Effector memory CD4-positive, alpha-beta T cell (primary cell): ENCODE measurements at regions not wholly inside any gene's neighbourhood (a gene's known extent, or its start where the extent isn't known, plus 50 kb on each side); places are given as distances from the start of the nearest gene placed in this dataset.

Experiments used
- DNase-seq, 3 donors: peaks; one replicate each; pipeline ENCODE4 v3.0.0-alpha.2; 2020
- H3K27ac ChIP-seq: 2 replicates; pipeline ENCODE4 v1.7.0; 2013; ENCODE audit warnings: mild to moderate bottlenecking, low read length, moderate library complexity; ENCODE audit not compliant: insufficient read depth, poor library complexity, severe bottlenecking
- H3K27me3 ChIP-seq: replicated peaks from 2 replicates; pipeline ENCODE4 v1.7.0; 2013; ENCODE audit warnings: mild to moderate bottlenecking, low read length; ENCODE audit not compliant: insufficient read depth, control insufficient read depth, poor library complexity, severe bottlenecking
- H3K36me3 ChIP-seq: 2 replicates; pipeline ENCODE4 v1.7.0; 2013; ENCODE audit warnings: mild to moderate bottlenecking, low read length, moderate library complexity; ENCODE audit not compliant: control insufficient read depth, insufficient read depth
- H3K4me1 ChIP-seq: 2 replicates; pipeline ENCODE4 v1.7.0; 2013; ENCODE audit warnings: low read length, mild to moderate bottlenecking; ENCODE audit not compliant: control insufficient read depth, insufficient read depth, poor library complexity, severe bottlenecking
- H3K4me3 ChIP-seq: 2 replicates; pipeline ENCODE4 v1.7.0; 2013; ENCODE audit warnings: low read length, low read depth, mild to moderate bottlenecking; ENCODE audit not compliant: insufficient read depth, poor library complexity, severe bottlenecking
- H3K9me3 ChIP-seq: 2 replicates; pipeline ENCODE4 v1.7.0; 2013; ENCODE audit warnings: mild to moderate bottlenecking, low read length, moderate library complexity; ENCODE audit not compliant: control insufficient read depth

DNA sequence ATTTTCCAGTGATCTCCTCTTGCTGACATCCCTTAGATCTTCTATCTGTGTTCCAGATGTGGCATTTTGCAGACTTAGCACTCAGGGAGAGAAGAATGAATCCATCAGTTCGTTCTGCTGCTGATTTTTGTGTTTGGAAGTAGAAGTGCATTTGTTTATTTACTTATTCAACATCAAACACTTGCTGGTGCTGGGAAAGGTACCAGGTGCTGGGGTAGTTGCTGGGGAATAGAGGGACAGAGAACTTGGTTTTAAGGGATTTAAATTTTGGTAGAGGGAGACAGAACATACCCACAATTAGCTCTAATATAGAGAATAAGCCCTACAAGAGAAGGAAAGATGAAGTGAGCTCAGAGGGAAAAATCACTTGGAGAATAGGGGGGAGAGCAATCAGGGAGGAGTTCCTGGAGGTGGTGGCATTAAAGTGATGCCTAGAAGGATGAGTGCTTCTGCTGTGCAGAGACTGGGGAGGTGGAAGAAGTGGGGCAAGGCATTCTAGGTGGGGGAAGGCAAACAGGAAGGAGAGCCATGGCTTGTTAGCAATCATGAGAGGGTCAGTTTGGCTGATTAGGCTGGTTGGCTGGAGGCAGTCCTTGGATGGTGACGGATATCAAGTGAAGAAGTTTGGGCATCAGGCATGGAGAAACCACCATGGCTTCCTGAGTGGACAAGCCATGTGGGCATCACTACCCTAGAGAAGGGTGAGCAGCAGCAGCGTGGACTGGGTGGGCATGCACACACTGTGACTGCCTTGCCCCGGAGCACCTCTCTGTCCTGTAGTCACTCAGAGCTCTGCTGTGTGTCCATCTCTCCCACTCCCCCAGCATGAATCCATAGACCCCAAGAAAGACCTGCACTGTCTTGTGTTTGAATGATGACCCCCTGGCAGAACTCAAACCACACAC lies 197.3 kb downstream of the OPA1 start:
- DNase-seq, result no peak
- Histone ChIP-seq H3K4me1 (no peaks in the 10 kb centered on the region), H3K27ac (no peak overlapping the region), H3K36me3 (no peaks in the 10 kb centered on the region), H3K9me3 (no peaks in the 10 kb centered on the region), H3K4me3 (no peak overlapping the region), H3K27me3 (no peaks in the 10 kb centered on the region)

DNA sequence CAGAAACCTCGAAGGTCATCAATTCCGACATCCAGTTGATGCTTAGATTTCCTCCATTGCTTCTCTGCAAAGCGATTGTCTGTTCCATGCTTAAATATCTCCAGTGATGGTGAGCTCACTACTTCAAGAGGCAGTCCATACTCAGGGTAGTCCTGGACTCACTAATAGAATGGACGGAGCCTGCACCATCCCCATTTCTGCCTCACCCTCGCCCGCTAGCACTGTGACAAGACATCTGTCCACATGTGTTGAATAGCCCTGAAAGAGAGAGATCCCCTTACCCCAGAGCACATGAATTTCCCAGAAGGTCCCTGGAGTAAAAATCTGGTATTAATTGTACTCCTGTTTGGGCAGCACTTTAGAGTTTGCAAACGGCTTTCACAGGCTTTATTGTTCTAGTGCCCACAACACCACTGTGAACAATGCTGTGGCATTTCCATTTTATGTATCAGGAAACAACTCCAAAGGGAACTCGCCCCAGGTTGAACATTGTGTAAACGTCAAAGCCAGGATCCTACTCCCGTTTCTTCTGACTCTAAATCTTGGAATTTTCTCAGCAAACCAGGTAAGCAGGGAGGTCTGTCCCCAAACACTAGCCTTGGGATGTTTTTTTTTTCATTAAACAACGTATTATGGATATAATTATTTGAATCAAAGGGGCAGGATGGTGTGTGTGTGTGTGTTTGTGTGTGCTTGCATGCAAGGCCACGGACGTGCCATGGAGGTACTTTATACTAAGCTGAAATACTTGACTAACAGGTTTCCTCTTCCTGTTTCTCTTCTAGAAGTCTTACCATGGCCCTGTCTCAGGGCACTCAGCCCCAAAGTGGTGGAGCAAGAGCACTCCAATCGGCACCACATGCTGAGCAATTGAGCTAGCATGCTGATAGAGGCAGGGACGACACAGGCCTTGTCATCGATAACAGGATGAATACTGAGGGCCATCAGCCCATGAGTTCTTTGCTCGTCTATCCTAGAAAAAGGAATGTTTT lies 198.3 kb downstream of the OPA1 start:
- H3K27ac ChIP-seq, result no peak overlapping the region
- no peaks in the 10 kb centered on the region for H3K4me1 ChIP-seq
- DNase-seq, result no peak
- H3K4me3 ChIP-seq, result no peak overlapping the region
- no peaks in the 10 kb centered on the region for H3K9me3 ChIP-seq
- no peaks in the 10 kb centered on the region for H3K36me3 ChIP-seq
- H3K27me3 ChIP-seq, result no peaks in the 10 kb centered on the region

- no peak overlapping the region for H3K27ac ChIP-seq
- no peaks in the 10 kb centered on the region for H3K9me3 ChIP-seq
- H3K4me1 ChIP-seq, result no peaks in the 10 kb centered on the region
- no peaks in the 10 kb centered on the region for H3K36me3 ChIP-seq
- no peak overlapping the region for H3K4me3 ChIP-seq
- no peaks in the 10 kb centered on the region for H3K27me3 ChIP-seq
- no peak for DNase-seq
Observed at GRCh38 chr3:193793123-193793522, 200.1 kb downstream of the OPA1 start.

- DNase-seq, result no peak
- Histone ChIP-seq H3K36me3 (no peaks in the 10 kb centered on the region), H3K27me3 (no peaks in the 10 kb centered on the region), H3K4me3 (no peak overlapping the region), H3K27ac (no peak overlapping the region), H3K4me1 (no peaks in the 10 kb centered on the region), H3K9me3 (no peaks in the 10 kb centered on the region)
Observed at GRCh38 chr3:193794002-193794881, 201.2 kb downstream of the OPA1 start.

DNA sequence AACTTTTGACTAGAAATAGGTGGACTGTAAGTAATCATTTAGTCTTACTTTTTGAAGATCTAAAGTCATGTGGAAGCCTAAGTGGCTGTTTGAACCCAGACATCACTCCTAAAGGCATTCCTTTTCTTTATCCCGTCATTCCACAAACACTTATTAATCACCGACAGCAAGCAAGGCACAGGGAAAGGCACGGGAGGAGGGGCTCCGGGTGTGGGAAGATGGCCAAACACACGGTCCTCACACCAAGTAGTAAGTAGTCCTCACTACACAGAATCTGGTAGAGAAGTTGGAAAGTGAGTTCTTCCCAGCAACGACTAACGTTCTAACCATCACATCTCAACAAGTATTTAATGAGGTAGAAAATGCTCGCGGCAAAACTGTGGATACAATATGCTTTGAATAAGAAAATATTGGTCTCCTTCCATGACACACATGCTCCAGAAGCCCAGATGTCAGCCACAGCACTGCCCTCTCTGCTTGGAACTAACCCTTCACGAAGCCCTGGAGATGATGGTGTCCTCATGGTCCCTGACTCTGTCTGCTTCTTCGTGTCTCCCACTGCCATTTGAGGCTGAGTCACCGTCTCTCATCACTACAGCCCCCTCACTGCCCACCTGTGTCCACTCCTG lies 202.2 kb downstream of the OPA1 start:
- Histone ChIP-seq H3K4me1 (no peaks in the 10 kb centered on the region), H3K36me3 (no peaks in the 10 kb centered on the region), H3K27me3 (no peaks in the 10 kb centered on the region), H3K27ac (no peak overlapping the region), H3K9me3 (no peaks in the 10 kb centered on the region), H3K4me3 (no peak overlapping the region)
- no peak for DNase-seq

GRCh38 chr3:193796089-193796488 lies 203.1 kb downstream of the OPA1 start:
- Histone ChIP-seq H3K36me3 (no peaks in the 10 kb centered on the region), H3K4me3 (no peak overlapping the region), H3K27me3 (no peaks in the 10 kb centered on the region), H3K27ac (no peak overlapping the region), H3K4me1 (no peaks in the 10 kb centered on the region), H3K9me3 (no peaks in the 10 kb centered on the region)
- no peak for DNase-seq

DNA sequence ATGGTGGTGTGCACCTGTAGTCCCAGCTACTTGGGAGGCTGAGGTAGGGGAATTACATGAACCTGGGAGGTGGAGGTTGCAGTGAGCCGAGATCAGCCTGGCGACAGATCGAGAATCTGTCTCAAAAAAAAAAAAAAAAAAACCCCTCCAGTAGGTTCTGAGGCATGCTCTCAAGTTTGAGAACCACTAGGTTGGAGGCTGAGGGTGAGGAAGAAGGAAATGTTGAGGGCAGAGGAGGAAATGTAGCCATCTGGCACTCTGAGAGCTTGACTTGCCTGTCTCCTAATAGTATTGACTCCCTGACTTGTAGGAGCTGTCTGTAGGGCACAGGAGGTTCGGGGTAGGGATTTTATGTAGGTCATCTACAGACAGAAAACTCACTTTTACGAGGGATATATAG lies 204.6 kb downstream of the OPA1 start:
- Histone ChIP-seq H3K9me3 (no peaks in the 10 kb centered on the region), H3K4me1 (no peaks in the 10 kb centered on the region), H3K27me3 (no peaks in the 10 kb centered on the region), H3K36me3 (no peaks in the 10 kb centered on the region), H3K27ac (no peak overlapping the region), H3K4me3 (no peak overlapping the region)
- no peak for DNase-seq

- no peak overlapping the region for H3K27ac ChIP-seq
- no peaks in the 10 kb centered on the region for H3K27me3 ChIP-seq
- H3K9me3 ChIP-seq, result no peaks in the 10 kb centered on the region
- H3K4me1 ChIP-seq, result no peaks in the 10 kb centered on the region
- H3K36me3 ChIP-seq, result no peaks in the 10 kb centered on the region
- no peak for DNase-seq
- H3K4me3 ChIP-seq, result no peak overlapping the region
Observed at GRCh38 chr3:193798051-193798450, 205.0 kb downstream of the OPA1 start.
